Stimulated activated effector memory CD8-positive, alpha-beta T cell treated with anti-CD3 and anti-CD28 coated beads, Interleukin-12 subunit alpha, Interleukin-12 subunit beta, amount 100 ng/mL, for 72 hours (primary cell): ENCODE measurements at regions not wholly inside any gene's neighbourhood (a gene's known extent, or its start where the extent isn't known, plus 50 kb on each side); places are given as distances from the start of the nearest gene placed in this dataset.
"Not testable (repeated sequence)": the region's sequence is repeated elsewhere in the genome, so short reads cannot be mapped to it uniquely, and the experiment has no call there.

ENCODE experiments used
- ATAC-seq: fragments of 150-1000 bp; cut with Tn5 transposase; 2 replicates; pipeline ENCODE4 v1.10.0; 2021
- DNase-seq, 2 donors: peaks; one replicate each; pipeline ENCODE4 v3.0.0; 2021 to 2022; ENCODE audit warnings: low spot score in 2 of 2
- H3K27ac Mint-ChIP-seq: one replicate; pipeline ENCODE4 v1.8.0; 2022; ENCODE audit warnings: mild to moderate bottlenecking, mixed read lengths
- H3K36me3 Mint-ChIP-seq: one replicate; pipeline ENCODE4 v1.8.0; 2022; ENCODE audit warnings: mild to moderate bottlenecking, mixed read lengths
- H3K4me1 Mint-ChIP-seq: one replicate; pipeline ENCODE4 v1.8.0; 2022; ENCODE audit warnings: mixed read lengths
- H3K4me3 Mint-ChIP-seq: one replicate; pipeline ENCODE4 v1.8.0; 2022; ENCODE audit warnings: mild to moderate bottlenecking, mixed read lengths
- H3K9me3 Mint-ChIP-seq: one replicate; pipeline ENCODE4 v1.8.0; 2022; ENCODE audit warnings: mixed read lengths

- DNase-seq (no peak), ATAC-seq (no peak)
- H3K9me3 Mint-ChIP-seq: peaks cover 21% of the 10 kb centered on the region
- H3K4me3 Mint-ChIP-seq: no peak overlapping the region
- H3K36me3 Mint-ChIP-seq: no peaks in the 10 kb centered on the region
- no peak overlapping the region for H3K27ac Mint-ChIP-seq
- H3K4me1 Mint-ChIP-seq: no peaks in the 10 kb centered on the region
These were observed 1153.4 kb upstream of the POT1 start for GRCh38 chr7:126083014-126083413.

- H3K27ac Mint-ChIP-seq: no peak overlapping the region
- H3K4me3 Mint-ChIP-seq: no peak overlapping the region
- no peaks in the 10 kb centered on the region for H3K36me3 Mint-ChIP-seq
- DNase-seq (no peak), ATAC-seq (no peak)
- peaks cover 15% of the 10 kb centered on the region for H3K9me3 Mint-ChIP-seq
- H3K4me1 Mint-ChIP-seq: no peaks in the 10 kb centered on the region
These were observed 1150.0 kb upstream of the POT1 start for GRCh38 chr7:126079581-126079980.

GRCh38 chr7:126079151-126079550 lies 1149.5 kb upstream of the POT1 start:
- ATAC-seq (no peak), DNase-seq (no peak)
- peaks cover 18% of the 10 kb centered on the region for H3K9me3 Mint-ChIP-seq
- no peaks in the 10 kb centered on the region for H3K4me1 Mint-ChIP-seq
- H3K4me3 Mint-ChIP-seq: no peak overlapping the region
- H3K36me3 Mint-ChIP-seq: no peaks in the 10 kb centered on the region
- no peak overlapping the region for H3K27ac Mint-ChIP-seq

GRCh38 chr7:126065766-126066165 lies 1136.1 kb upstream of the POT1 start:
- H3K27ac Mint-ChIP-seq: no peak overlapping the region
- peaks cover 15% of the 10 kb centered on the region for H3K9me3 Mint-ChIP-seq
- H3K4me1 Mint-ChIP-seq: no peaks in the 10 kb centered on the region
- ATAC-seq (no peak), DNase-seq (no peak)
- no peak overlapping the region for H3K4me3 Mint-ChIP-seq
- no peaks in the 10 kb centered on the region for H3K36me3 Mint-ChIP-seq

GRCh38 chr7:126057979-126058378 lies 1128.4 kb upstream of the POT1 start:
- ATAC-seq (no peak), DNase-seq (no peak)
- H3K27ac Mint-ChIP-seq: no peak overlapping the region
- H3K36me3 Mint-ChIP-seq: no peaks in the 10 kb centered on the region
- no peak overlapping the region for H3K4me3 Mint-ChIP-seq
- no peaks in the 10 kb centered on the region for H3K4me1 Mint-ChIP-seq
- H3K9me3 Mint-ChIP-seq: peaks cover 11% of the 10 kb centered on the region

- DNase-seq, H3K36me3 Mint-ChIP-seq, H3K4me1 Mint-ChIP-seq, H3K4me3 Mint-ChIP-seq, H3K27ac Mint-ChIP-seq, ATAC-seq: not testable (repeated sequence)
- H3K9me3 Mint-ChIP-seq: peaks cover 15% of the 10 kb centered on the region
These were observed 1127.0 kb upstream of the POT1 start for GRCh38 chr7:126056613-126057012.

GRCh38 chr7:126052229-126052628 lies 1122.6 kb upstream of the POT1 start:
- Mint-ChIP-seq H3K9me3 (peaks cover 9% of the 10 kb centered on the region), H3K36me3 (no peaks in the 10 kb centered on the region), H3K4me3 (no peak overlapping the region), H3K27ac (no peak overlapping the region), H3K4me1 (no peaks in the 10 kb centered on the region)
- ATAC-seq (no peak), DNase-seq (no peak)

GRCh38 chr7:126044662-126045061 lies 1115.0 kb upstream of the POT1 start:
- ATAC-seq: no peak
- H3K4me3 Mint-ChIP-seq: no peak overlapping the region
- peaks cover 12% of the 10 kb centered on the region for H3K9me3 Mint-ChIP-seq
- H3K36me3 Mint-ChIP-seq: no peaks in the 10 kb centered on the region
- no peaks in the 10 kb centered on the region for H3K4me1 Mint-ChIP-seq
- no peak for DNase-seq
- no peak overlapping the region for H3K27ac Mint-ChIP-seq

GRCh38 chr7:126041472-126041871 lies 1111.8 kb upstream of the POT1 start:
- no peaks in the 10 kb centered on the region for H3K36me3 Mint-ChIP-seq
- no peak overlapping the region for H3K27ac Mint-ChIP-seq
- DNase-seq: no peak
- ATAC-seq: no peak
- H3K9me3 Mint-ChIP-seq: peaks cover 9% of the 10 kb centered on the region
- no peak overlapping the region for H3K4me3 Mint-ChIP-seq
- H3K4me1 Mint-ChIP-seq: no peaks in the 10 kb centered on the region

- DNase-seq (no peak), ATAC-seq (no peak)
- H3K9me3 Mint-ChIP-seq: peaks cover 9% of the 10 kb centered on the region
- no peaks in the 10 kb centered on the region for H3K36me3 Mint-ChIP-seq
- no peak overlapping the region for H3K27ac Mint-ChIP-seq
- H3K4me1 Mint-ChIP-seq: no peaks in the 10 kb centered on the region
- H3K4me3 Mint-ChIP-seq: no peak overlapping the region
These were observed 1110.8 kb upstream of the POT1 start for GRCh38 chr7:126040114-126041045.

GRCh38 chr7:126026421-126027088 lies 1096.9 kb upstream of the POT1 start:
- peaks cover 8% of the 10 kb centered on the region for H3K9me3 Mint-ChIP-seq
- H3K4me1 Mint-ChIP-seq: no peaks in the 10 kb centered on the region
- no peak for ATAC-seq
- no peaks in the 10 kb centered on the region for H3K36me3 Mint-ChIP-seq
- no peak overlapping the region for H3K27ac Mint-ChIP-seq
- no peak overlapping the region for H3K4me3 Mint-ChIP-seq
- DNase-seq: no peak

- H3K9me3 Mint-ChIP-seq: peaks cover 10% of the 10 kb centered on the region
- ATAC-seq (no peak), DNase-seq (no peak)
- no peak overlapping the region for H3K4me3 Mint-ChIP-seq
- H3K27ac Mint-ChIP-seq: no peak overlapping the region
- H3K36me3 Mint-ChIP-seq: no peaks in the 10 kb centered on the region
- no peaks in the 10 kb centered on the region for H3K4me1 Mint-ChIP-seq
These were observed 1092.8 kb upstream of the POT1 start for GRCh38 chr7:126022452-126022851.

- DNase-seq (no peak), ATAC-seq (no peak)
- Mint-ChIP-seq H3K4me1 (no peaks in the 10 kb centered on the region), H3K36me3 (no peaks in the 10 kb centered on the region), H3K9me3 (peaks cover 16% of the 10 kb centered on the region), H3K4me3 (no peak overlapping the region), H3K27ac (no peak overlapping the region)
These were observed 1087.1 kb upstream of the POT1 start for GRCh38 chr7:126016722-126017121.

GRCh38 chr7:126005064-126005463 lies 1075.4 kb upstream of the POT1 start:
- ATAC-seq (no peak), DNase-seq (no peak)
- no peak overlapping the region for H3K27ac Mint-ChIP-seq
- no peaks in the 10 kb centered on the region for H3K4me1 Mint-ChIP-seq
- H3K4me3 Mint-ChIP-seq: no peak overlapping the region
- H3K36me3 Mint-ChIP-seq: no peaks in the 10 kb centered on the region
- peaks cover 15% of the 10 kb centered on the region for H3K9me3 Mint-ChIP-seq

- Mint-ChIP-seq H3K36me3 (no peaks in the 10 kb centered on the region), H3K27ac (no peak overlapping the region), H3K4me3 (no peak overlapping the region), H3K9me3 (peaks cover 23% of the 10 kb centered on the region), H3K4me1 (no peaks in the 10 kb centered on the region)
- ATAC-seq (no peak), DNase-seq (no peak)
These were observed 1071.7 kb upstream of the POT1 start for GRCh38 chr7:126001349-126001748.

GRCh38 chr7:125984795-125985194 lies 1055.2 kb upstream of the POT1 start:
- Mint-ChIP-seq H3K36me3 (no peaks in the 10 kb centered on the region), H3K4me1 (no peaks in the 10 kb centered on the region), H3K9me3 (peaks cover 21% of the 10 kb centered on the region), H3K27ac (no peak overlapping the region), H3K4me3 (no peak overlapping the region)
- no peak for ATAC-seq
- no peak for DNase-seq
